SHP77 (cell line): ENCODE measurements at regions not wholly inside any gene's neighbourhood (a gene's known extent, or its start where the extent isn't known, plus 50 kb on each side); places are given as distances from the start of the nearest gene placed in this dataset.
"Not testable (repeated sequence)": the region's sequence is repeated elsewhere in the genome, so short reads cannot be mapped to it uniquely, and the experiment has no call there.

Experiments
- DNase-seq, 2 experiments: peaks; one replicate each; lab custom pipeline; 2025; lab: John Stamatoyannopoulos, UW

DNA sequence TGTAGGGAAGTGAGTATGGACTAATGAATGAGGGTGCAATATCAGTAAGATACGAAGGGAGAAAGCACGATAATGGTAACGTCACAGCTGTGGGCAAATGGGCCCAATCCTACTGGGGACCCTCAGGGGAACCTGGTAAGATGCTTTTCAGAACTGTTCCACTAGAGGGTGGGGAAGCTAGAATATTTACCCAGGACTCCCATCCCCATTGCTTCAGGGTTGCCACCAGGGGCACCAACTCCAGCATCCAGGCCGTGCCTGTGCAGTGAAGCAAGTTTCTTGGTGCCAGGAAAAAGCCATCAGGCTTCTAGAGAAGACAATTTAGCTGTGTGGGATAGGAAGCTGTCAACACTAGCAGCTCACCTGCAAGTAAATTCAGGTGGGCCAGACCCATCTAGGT, 409.3 kb downstream of the AGTPBP1 start:
- no peak for DNase-seq

DNA sequence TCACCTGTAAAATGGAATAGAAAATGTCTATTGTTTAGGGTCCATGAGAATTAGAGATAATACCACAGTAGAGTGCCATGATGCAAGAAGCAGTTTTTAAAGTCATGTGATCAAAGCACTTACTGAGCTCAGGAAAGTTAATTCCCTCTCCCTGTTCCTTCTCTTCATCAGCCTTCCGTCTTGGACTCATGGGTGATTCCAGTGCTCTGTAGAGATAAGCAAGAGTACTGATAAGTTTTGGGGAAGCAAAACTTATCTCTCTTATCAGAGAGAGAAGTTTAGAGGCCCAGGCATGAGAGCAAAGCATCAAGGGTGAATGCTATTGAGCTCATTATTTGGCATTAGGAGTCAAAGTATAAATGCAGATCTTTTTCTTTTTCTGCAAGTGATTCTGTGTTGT, 410.1 kb downstream of the AGTPBP1 start:
- no peak for DNase-seq

DNA sequence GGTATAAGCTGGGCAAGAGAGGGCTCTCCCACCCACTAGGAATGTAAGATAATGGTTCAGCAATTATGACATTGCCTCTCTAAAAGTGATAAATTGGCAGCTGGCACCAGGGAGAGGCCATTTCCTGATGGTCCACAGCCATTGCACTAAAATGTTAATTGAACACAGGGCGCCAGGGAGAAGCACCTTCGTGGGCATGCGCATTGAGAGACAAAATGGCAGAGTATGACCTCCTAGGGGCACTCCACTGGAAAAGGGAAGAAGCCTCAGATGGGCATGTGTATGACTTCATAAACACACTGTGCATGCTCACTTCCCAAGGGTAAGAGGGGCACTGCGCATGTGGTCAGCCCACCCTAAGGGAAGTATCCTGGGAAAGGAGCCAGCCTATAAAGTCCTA, 419.2 kb downstream of the AGTPBP1 start:
- no peak for DNase-seq

DNA sequence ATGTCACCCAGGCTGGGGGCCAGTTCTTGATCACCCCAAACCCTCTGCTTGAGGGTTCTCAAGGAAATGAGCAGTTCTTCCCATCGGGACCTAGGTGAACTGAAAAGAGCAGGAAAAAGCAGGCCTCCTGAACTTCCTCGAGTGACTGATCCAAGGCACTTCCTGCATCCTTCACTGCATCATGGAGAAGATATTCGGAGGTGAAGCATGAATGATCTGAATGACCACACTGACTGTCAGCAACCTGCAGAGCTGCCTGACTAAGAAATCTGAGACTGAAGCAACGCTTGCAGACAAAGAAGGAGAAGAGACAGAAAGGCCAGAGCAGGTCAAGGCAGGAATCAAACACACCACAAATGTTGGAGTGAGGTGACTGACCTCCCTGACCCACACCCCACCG, 420.2 kb downstream of the AGTPBP1 start:
- no peak for DNase-seq

DNA sequence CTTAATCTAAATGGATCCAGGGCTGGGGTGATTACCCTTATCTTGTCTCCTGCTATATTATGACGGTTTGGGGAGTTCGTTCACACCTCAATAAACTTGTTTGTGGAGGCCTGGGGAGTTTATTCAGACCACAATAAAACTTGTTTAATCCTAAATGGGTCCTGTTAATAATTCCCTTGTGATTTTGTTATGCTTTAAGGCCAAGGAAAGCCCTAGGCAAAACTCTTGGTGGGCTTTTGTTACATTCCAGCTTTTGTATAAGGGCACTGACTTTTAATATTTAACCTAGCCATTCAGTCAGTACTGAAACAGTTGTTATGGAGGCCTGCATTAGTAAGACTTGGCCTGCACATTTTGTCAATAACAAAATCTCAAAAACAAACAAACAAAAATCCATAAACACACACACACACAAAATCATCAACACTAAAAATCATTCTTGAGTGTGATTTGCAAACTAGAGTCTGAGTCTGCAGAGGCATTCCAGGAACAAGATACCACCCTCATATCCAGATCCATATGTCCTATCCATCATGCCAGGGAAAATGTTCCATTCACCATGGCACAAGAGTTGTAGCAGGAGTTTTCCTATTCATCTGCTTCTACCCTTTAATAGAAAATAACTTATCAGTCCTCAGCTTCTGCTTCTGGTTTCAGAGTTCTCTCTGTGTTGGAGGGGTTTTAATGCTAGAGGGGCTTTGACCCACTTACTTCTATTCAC, 421.7 kb downstream of the AGTPBP1 start:
- DNase-seq, result no peak

DNA sequence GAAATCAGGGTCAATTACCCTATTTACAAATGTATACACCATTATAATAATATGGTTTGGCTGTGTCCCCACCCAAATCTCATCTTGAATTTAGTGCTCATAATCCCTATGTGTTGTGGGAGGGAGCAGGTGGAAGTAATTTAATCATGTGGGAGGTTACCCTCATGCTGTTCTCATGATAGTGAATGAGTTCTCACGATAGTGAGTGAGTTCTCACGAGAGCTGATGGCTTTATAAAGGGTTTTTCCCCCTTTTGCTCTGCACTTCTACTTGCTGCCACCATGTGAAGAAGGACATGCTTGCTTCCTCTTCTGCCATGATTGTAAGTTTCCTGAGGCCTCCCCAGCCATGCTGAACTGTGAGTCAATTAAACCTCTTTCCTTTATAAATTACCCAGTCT, 426.2 kb downstream of the AGTPBP1 start:
- DNase-seq, result not testable (repeated sequence)

DNA sequence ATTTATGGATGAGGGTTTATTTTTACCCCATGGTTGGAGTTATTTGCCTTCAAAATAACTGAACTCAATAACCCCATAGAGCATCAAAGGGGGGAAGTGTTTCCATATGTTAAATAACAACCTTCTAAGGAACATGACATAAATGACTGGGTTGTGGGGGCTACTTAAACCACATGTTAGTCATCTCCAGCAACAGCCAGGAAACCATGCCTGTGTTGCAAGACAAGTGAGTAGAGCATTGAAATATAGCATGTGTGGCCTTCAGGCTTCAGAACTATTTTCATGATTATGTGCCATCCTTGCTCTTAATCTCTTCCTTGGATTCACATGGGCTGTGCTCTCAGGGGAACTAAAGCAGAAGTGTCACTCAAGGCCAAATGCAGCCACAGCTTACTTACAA, 431.2 kb downstream of the AGTPBP1 start:
- DNase-seq, result no peak

DNA sequence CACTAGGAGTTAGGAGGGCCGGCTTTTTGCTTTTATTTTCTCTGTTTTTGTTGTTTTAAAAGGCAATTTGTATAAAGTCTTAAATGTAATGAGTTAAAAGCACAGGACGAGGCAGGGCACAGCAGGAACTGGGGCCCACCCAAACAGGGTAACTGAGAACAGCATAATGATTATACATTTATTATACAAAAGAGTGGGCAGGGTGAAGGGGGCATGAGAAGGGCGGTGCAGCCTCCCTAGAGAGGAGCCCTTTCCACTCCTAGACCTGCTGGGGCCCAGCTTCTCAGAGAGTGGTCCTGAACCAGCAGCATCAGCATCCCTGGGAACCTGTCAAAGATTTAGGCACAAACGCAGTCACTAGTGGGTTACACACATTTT, 438.0 kb downstream of the AGTPBP1 start:
- DNase-seq, result no peak

DNA sequence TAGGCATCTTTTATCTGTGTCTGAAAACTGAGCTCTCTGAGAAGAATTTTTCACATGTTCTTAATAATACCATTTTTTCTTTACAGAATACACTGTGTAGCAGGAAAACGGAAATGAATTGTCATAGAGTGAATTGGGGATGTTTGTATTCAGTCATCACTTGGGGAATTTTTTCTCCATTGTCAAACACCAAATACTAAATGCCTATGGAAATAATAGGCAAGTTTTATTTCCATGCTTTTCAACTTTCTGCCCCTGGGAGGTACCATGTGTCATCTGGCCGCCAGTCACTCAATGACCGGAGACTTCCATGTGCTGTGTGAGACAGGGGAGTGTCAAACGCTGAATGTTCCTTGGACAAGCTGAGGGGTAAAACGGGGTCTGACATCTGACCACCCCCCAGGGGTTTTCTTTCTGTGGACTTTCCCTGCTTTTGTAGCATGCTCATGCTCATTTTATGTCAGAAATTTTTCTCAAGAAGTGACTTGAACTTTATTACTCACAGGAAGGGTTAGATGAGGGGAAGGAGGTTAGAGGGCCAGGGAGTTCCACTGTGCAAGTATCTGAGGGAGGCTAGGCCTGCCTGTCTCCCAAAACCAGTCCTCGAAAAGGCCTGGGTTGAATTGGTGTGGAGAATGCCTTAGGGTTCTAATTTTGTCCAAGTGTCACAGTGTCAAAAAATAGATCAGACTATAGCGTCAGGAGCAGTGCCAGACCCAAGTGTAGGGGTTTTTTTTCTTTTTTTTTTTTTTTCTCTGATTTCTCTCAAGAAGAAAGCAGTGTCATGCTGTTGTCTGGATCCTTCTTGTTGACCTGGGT, 438.6 kb downstream of the AGTPBP1 start:
- no peak for DNase-seq

DNA sequence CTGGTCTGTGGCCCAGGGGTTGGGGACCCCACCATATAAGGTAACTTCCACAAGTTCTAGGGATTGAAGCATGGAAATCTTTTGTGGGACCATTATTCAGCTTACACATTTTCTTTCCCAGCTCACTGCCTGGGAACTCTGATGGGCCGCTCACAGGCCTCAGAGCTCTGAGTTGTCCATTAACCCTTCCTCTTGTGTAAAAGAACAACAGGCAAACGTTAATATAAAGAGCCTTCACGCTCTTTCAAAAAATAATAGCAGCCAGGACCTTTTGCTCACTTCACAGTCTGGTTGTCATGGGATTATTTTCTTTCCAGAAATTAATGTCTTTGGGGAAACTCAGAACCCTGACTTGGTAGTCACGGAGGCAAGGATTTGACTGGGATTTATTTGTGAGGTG, 443.3 kb downstream of the AGTPBP1 start:
- DNase-seq, result no peak

DNA sequence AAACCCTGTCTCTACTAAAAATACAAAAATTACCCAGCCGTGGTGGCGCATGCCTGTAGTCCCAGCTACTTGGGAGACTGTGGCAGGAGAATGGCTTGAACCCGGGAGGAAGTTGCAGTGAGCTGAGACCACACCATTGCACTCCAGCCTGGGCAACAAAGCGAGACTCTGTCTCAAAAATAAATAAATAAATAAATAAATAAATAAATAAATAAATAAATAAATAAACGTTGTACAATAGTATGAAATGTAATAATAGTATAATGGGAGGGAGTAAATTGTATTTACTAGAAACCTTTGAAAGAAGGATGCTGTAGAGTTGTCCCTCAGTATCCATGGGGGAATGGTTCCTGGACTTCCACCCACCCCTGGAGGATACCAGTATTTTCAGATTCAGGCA, 446.5 kb downstream of the AGTPBP1 start:
- not testable (repeated sequence) for DNase-seq

DNA sequence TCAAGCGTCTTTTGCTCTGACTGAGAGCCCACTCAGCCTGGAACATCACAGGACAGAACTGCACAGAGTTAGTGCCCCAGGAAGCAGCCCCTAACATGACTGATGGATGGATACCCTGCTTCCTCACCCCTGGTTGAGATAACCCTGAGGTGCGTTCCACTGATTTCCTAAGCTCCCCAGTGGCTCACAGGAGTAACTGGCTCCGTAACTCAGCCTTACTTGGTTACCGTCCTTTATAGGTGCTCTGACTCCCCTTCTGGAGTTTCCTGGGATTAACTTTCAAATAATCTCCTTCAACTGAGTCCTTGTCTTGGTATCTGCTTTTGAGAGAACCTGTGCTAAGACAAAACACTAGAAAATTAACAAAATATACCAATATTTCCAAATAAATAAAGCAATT, 449.5 kb downstream of the AGTPBP1 start:
- DNase-seq, result no peak

DNA sequence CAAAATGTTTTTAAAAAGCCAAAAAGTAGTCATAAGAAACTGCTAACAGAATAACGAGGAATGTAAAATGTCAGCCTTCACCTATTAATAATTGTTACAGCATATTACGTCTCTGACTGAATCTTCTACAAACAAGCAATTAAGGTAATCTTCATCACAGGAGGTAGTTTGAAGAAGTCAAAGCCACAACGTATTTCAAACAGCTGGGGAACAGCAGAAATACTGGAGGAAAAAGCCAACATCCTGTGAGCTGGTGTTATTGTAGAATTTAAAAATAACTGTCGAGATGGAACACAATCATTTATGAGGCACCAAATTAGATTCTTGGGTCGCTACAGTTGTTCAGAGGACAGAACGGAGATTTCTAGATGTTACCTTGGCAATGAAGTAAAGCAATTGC, 450.5 kb downstream of the AGTPBP1 start:
- DNase-seq, result no peak

DNA sequence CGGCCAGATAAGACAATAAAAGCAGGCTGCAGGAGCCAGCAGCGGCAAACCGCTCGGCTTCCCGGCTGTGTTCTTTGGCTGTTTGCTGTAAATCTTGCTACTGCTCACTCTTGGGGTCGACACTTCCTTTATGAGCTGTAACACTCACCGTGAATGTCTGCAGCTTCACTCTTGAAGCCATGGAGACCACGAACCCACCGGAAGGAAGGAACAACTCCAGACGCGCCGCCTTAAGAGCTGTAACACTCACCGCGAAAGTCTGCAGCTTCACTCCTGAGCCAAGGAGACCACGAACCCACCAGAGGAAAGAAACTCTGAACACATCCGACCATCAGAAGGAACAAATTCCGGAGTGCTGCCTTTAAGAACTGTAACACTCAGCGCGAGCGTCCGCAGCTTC, 451.7 kb downstream of the AGTPBP1 start:
- DNase-seq, result no peak

DNA sequence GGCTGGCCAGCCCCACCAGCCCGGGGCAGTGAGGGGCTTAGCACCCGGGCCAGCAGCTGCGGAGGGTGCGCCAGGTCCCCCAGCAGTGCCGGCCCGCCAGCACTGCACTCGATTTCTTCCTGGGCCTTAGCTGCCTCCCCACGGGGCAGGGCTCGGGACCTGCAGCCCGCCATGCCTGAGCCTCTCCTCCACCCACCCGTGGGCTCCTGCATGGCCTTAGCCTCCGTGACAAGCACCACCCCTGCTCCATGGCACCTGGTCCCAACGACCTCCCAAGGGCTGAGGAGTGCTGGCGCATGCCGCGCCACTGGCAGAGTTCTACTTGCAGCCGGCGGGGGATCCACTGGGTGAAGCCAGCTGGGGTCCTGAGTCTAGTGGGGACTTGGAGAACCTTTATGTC, 452.6 kb downstream of the AGTPBP1 start:
- no peak for DNase-seq

DNA sequence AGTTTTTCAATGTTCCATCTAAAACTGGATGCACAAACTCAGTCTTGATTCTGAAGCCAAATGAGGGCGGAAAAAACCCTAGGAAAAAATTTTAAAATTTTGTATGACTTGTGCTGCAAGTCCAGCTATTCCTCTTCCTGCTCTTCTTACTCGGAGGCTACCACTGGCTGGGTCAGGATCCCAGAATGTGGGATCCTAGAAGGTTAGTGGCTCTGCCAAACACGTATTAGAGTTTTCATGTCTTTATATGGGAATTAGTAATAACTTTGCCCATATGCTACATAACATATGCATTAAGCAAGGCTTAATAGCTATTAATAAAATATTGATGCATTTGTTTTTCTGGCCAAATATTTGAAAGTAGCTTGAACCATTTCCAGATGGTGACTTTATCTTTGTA, 458.3 kb downstream of the AGTPBP1 start:
- no peak for DNase-seq

DNA sequence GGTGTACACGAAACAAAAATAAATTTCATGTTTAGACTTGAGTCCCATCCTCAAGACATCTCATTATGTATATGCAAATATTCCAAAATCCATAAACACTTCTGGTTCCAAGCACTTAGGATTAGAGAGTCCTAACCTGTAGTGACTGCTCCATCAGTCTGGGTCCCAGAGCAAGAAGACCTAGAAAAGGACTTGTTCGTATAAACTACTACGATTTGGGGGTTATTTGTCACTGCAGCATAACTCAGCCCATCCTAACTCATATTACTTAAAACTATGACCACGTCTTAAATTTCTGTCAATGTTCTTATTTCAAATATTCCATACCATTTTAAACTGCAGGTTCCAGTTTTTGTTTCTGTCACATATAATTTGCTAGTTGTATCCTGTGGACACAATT, 463.0 kb downstream of the AGTPBP1 start:
- DNase-seq, result no peak

DNA sequence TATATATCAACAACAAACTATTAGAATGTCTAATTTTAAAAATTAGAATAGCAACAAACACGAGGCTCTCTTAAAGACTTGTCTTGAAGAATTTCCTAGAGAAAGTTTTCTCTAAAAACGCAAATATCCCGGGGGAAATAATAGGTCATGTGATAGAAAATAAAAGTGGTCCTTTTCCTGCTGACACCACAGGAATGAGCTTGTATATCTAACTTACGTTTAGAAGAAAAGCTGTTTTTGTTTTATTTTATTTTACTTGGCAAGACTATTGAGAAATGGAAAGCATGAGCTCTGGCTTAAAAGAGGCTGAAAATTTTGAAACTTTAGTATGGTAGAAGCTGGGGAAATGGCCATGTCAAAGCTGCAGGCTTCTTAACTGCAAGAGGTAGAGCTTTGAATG, 465.0 kb downstream of the AGTPBP1 start:
- no peak for DNase-seq

DNA sequence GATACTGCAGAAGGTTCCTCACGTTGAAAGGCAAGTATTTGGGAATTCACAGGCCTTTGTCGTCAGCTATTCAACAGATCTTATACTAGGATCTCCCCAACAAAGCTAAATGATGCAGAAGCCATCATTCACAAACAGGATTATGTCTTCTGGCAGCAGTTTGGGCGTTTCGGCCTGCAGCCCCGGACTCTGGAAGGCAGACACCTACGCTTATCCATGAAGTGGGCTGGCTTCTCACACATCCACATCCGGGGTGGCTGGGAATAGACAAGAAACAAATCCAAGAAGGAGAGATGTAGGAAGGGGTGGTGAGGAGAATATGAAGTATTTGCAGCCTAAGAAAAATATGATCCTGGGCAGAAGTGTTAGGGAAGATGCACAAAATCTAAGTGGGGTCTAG, 471.9 kb downstream of the AGTPBP1 start:
- no peak for DNase-seq

DNA sequence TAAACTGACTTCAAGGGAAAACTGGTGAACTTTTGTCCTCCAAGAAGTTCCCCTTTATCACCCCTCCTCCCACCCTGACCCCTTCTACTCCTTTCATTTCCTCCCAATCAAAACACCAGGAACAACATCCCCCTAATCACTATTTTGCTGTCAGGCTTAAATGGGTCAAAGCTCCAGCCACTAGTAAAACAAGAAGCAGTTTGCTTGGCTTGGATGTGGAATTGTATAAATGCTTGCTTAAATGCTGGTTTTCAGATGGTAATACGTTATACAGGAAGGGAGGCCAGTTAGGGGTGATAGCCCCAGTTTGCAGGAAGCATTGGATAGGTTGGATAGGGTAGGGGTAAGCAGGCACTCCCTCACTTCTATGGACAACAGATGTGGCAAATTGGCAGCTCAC, 473.6 kb downstream of the AGTPBP1 start:
- no peak for DNase-seq

DNA sequence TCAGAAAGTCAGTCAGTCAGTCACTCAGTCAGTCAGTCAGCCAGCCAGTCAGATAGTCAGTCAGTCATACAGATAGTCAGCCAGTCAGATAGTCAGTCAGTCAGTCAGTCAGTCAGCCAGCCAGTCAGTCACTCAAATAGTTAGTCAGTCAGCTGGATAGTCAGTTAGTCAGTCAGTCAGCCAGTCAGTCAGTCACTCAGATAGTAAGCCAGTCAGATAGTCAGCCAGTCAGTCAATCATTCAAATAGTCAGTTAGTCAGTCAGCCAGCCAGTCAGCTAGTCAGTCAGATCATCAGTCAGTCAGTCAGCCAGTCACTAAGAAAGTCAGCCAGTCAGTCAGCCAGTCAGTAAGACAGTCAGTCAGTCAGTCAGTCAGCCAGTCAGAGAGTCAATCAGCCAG, 477.1 kb downstream of the AGTPBP1 start:
- DNase-seq, result no peak

DNA sequence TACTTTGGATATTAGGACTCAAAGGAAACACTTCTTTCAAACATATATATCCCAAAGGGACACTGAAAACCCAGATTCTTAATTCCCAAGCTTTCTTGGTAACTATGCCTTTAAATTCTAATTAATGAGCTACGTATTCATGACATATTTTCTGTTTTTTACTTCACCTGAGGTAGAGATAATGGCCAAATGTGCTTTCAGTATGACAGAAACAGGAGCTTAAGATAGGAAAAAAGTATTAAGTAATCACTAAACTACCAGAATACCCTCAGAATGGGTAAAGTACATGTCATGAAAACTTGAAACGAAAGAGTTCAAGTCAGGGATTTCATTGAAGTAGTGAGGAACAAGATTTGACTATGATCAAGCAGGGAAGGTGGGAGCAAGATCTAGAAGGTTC, 478.5 kb downstream of the AGTPBP1 start:
- no peak for DNase-seq

DNA sequence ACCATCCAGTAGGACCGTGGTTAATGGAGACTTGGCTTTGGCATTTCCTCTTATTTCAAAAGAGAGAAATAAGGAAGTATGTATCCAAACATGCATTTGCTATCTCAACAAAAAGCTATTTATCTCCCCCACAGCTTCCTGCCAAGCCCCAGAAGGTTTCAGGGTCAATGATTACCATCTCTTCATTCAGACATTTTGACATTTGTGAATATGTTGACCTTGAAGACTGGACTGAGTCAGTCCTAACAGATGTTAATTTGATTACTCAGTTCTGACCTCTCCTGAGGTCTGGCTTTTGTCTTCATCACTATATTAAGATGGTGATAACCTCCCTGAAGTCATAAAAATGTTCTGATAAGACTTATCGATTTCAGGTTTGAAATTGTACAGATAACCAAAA, 479.4 kb downstream of the AGTPBP1 start:
- no peak for DNase-seq
